ENCODE measurements at regions not wholly inside any gene's neighbourhood (a gene's known extent, or its start where the extent isn't known, plus 50 kb on each side); places are given as distances from the start of the nearest gene placed in this dataset.

DNA sequence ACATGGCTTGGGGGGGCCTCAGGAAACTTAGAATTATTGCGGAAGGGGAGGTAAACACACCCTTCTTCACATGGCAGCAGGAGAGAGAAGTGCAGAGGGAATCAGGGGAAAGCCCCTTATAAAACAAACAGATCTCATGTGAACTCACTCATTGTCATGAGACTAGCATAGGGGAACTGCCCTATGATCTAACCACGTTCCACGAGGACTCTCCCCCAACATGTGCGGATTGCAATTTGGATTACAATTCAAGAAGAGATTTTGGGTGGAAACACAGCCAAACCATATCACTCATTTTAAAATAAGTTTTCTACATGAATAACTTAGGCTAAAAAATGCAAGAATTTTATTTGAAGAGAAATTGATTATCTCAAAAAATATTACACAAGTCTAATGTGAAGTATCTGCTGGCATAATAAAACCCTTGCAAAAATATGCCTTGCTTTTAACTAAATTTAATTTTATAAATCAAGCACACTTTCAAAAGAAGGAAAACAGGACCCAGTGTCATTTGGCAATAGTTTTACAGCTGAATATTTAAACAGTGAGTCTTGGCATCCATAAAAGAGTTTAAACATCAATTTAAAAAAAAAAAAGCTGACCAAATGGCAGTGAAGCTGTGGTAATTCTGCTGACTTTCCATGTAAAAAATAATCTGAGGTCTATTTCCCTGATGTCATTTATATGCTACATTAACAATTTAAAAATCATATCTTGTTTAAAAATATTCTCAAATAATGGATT lies 1057.2 kb downstream of the NAALADL2 start:
- Histone ChIP-seq H3K27me3 (ENCODE audit: low read length) (no peaks in the 10 kb centered on the region), H3K4me2 (ENCODE audit: low read depth, low read length, poor library complexity, severe bottlenecking) (no peak overlapping the region), H2AFZ (ENCODE audit: low read length) (no peak overlapping the region), H3K9me2 (replicated peaks; ENCODE audit: insufficient read depth, low read length) (no peaks in the 10 kb centered on the region), H3K4me1 (ENCODE audit: low read length) (no peaks in the 10 kb centered on the region), H4K20me1 (ENCODE audit: insufficient read depth, low read depth, low read length) (no peaks in the 10 kb centered on the region), H3K9me3 (ENCODE audit: low read length) (peaks cover 21% of the 10 kb centered on the region), H3K79me2 (ENCODE audit: low read length) (no peaks in the 10 kb centered on the region), H3K36me3 (ENCODE audit: insufficient read depth, low read length) (no peaks in the 10 kb centered on the region), H3K4me3 (ENCODE audit: low read length) (no peak overlapping the region), H3K9ac (ENCODE audit: low read length) (no peak overlapping the region), H3K27ac (ENCODE audit: low read length) (no peak overlapping the region)
- no peak for DNase-seq

GRCh38 chr3:175914785-175915184 lies 1055.7 kb downstream of the NAALADL2 start:
- H3K4me3 ChIP-seq (ENCODE audit: low read length), result no peak overlapping the region
- no peaks in the 10 kb centered on the region for H3K27me3 ChIP-seq (ENCODE audit: low read length)
- no peak overlapping the region for H3K27ac ChIP-seq (ENCODE audit: low read length)
- no peaks in the 10 kb centered on the region for H3K4me1 ChIP-seq (ENCODE audit: low read length)
- no peak overlapping the region for H3K9ac ChIP-seq (ENCODE audit: low read length)
- DNase-seq, result no peak
- H4K20me1 ChIP-seq (ENCODE audit: insufficient read depth, low read depth, low read length), result no peaks in the 10 kb centered on the region
- H3K9me2 ChIP-seq (replicated peaks; ENCODE audit: insufficient read depth, low read length), result no peaks in the 10 kb centered on the region
- no peak overlapping the region for H2AFZ ChIP-seq (ENCODE audit: low read length)
- no peak overlapping the region for H3K4me2 ChIP-seq (ENCODE audit: low read depth, low read length, poor library complexity, severe bottlenecking)
- H3K36me3 ChIP-seq (ENCODE audit: insufficient read depth, low read length), result no peaks in the 10 kb centered on the region
- no peaks in the 10 kb centered on the region for H3K79me2 ChIP-seq (ENCODE audit: low read length)
- H3K9me3 ChIP-seq (ENCODE audit: low read length), result peaks cover 18% of the 10 kb centered on the region

DNA sequence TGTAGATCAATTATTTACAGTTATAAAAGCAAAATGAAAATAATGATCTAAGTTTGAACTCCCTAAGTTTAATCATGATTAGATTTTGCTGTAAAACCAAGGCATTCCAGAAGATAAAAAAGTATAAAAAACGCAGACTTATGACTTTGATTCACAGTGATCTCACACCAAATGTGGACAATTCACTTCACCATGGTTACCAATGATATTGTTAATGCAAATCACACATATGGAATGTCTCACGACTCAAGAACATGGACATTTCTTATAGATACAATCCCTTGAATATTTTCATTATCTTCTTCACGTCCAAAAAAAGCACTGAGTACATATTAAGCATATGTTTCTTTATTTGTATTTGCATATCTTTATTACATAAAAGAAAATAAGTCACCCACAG lies 1054.2 kb downstream of the NAALADL2 start:
- Histone ChIP-seq H3K9ac (ENCODE audit: low read length) (no peak overlapping the region), H3K27ac (ENCODE audit: low read length) (no peak overlapping the region), H3K27me3 (ENCODE audit: low read length) (no peaks in the 10 kb centered on the region), H3K36me3 (ENCODE audit: insufficient read depth, low read length) (no peaks in the 10 kb centered on the region), H2AFZ (ENCODE audit: low read length) (no peak overlapping the region), H3K79me2 (ENCODE audit: low read length) (no peaks in the 10 kb centered on the region), H3K4me1 (ENCODE audit: low read length) (no peaks in the 10 kb centered on the region), H3K4me2 (ENCODE audit: low read depth, low read length, poor library complexity, severe bottlenecking) (no peak overlapping the region), H4K20me1 (ENCODE audit: insufficient read depth, low read depth, low read length) (no peaks in the 10 kb centered on the region), H3K9me3 (ENCODE audit: low read length) (peaks cover 14% of the 10 kb centered on the region), H3K9me2 (replicated peaks; ENCODE audit: insufficient read depth, low read length) (no peaks in the 10 kb centered on the region), H3K4me3 (ENCODE audit: low read length) (no peak overlapping the region)
- DNase-seq, result no peak

DNA sequence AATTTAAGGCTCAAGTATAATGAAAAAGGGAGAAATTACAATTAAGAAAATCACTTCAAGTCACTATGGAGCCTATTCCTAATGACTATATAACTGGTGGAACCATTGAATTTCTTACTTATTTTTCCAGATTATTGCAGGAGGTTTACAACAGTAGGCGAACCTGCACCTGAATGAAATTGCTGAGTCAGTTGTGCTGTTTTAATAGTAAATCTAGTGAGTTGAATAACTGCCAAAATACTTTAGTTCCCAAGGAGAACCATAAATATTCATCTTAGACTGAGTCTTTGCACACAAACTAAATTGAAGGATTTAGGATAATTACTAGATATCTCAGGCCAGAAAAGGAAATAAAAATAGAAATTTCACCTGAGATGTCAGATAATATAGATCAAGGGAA lies 1052.8 kb downstream of the NAALADL2 start:
- H3K27ac ChIP-seq (ENCODE audit: low read length), result no peak overlapping the region
- H2AFZ ChIP-seq (ENCODE audit: low read length), result no peak overlapping the region
- H3K9me2 ChIP-seq (replicated peaks; ENCODE audit: insufficient read depth, low read length), result no peaks in the 10 kb centered on the region
- no peaks in the 10 kb centered on the region for H3K79me2 ChIP-seq (ENCODE audit: low read length)
- H3K9me3 ChIP-seq (ENCODE audit: low read length), result peaks cover 14% of the 10 kb centered on the region
- no peaks in the 10 kb centered on the region for H3K27me3 ChIP-seq (ENCODE audit: low read length)
- no peak for DNase-seq
- no peak overlapping the region for H3K4me2 ChIP-seq (ENCODE audit: low read depth, low read length, poor library complexity, severe bottlenecking)
- no peak overlapping the region for H3K9ac ChIP-seq (ENCODE audit: low read length)
- H3K4me1 ChIP-seq (ENCODE audit: low read length), result no peaks in the 10 kb centered on the region
- no peak overlapping the region for H3K4me3 ChIP-seq (ENCODE audit: low read length)
- no peaks in the 10 kb centered on the region for H3K36me3 ChIP-seq (ENCODE audit: insufficient read depth, low read length)
- no peaks in the 10 kb centered on the region for H4K20me1 ChIP-seq (ENCODE audit: insufficient read depth, low read depth, low read length)

GRCh38 chr3:175902226-175902625 lies 1043.1 kb downstream of the NAALADL2 start:
- Histone ChIP-seq H3K27me3 (ENCODE audit: low read length) (no peaks in the 10 kb centered on the region), H3K4me3 (ENCODE audit: low read length) (no peak overlapping the region), H3K9ac (ENCODE audit: low read length) (no peak overlapping the region), H4K20me1 (ENCODE audit: insufficient read depth, low read depth, low read length) (no peaks in the 10 kb centered on the region), H3K9me3 (ENCODE audit: low read length) (peaks cover 21% of the 10 kb centered on the region), H3K4me2 (ENCODE audit: low read depth, low read length, poor library complexity, severe bottlenecking) (no peak overlapping the region), H2AFZ (ENCODE audit: low read length) (no peak overlapping the region), H3K27ac (ENCODE audit: low read length) (no peak overlapping the region), H3K4me1 (ENCODE audit: low read length) (no peaks in the 10 kb centered on the region), H3K36me3 (ENCODE audit: insufficient read depth, low read length) (no peaks in the 10 kb centered on the region), H3K79me2 (ENCODE audit: low read length) (no peaks in the 10 kb centered on the region), H3K9me2 (replicated peaks; ENCODE audit: insufficient read depth, low read length) (no peaks in the 10 kb centered on the region)
- DNase-seq, result no peak

DNA sequence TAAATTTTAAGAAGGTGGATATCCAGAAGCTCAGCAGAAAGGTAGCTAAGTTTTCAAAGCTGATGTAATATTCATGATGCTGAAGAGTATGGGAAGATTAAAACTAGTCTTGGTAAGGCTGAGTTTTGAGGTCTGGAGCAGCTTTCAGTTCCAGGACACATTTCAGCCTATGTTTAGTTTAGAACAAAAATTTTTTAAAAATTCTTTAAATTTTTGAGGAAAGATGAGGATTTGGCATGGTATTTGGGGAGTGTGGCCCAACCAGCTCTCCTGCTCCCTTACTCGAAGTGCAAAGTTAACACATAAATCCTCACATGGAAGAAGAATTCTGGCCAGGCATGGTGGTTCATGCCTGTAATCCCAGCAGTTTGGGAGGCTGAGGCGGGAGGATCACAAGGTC lies 1039.1 kb downstream of the NAALADL2 start:
- Histone ChIP-seq H3K79me2 (ENCODE audit: low read length) (no peaks in the 10 kb centered on the region), H3K4me2 (ENCODE audit: low read depth, low read length, poor library complexity, severe bottlenecking) (no peak overlapping the region), H3K27me3 (ENCODE audit: low read length) (no peaks in the 10 kb centered on the region), H3K9me2 (replicated peaks; ENCODE audit: insufficient read depth, low read length) (no peaks in the 10 kb centered on the region), H2AFZ (ENCODE audit: low read length) (no peak overlapping the region), H4K20me1 (ENCODE audit: insufficient read depth, low read depth, low read length) (no peaks in the 10 kb centered on the region), H3K36me3 (ENCODE audit: insufficient read depth, low read length) (no peaks in the 10 kb centered on the region), H3K4me3 (ENCODE audit: low read length) (no peak overlapping the region), H3K4me1 (ENCODE audit: low read length) (no peaks in the 10 kb centered on the region), H3K27ac (ENCODE audit: low read length) (no peak overlapping the region), H3K9ac (ENCODE audit: low read length) (no peak overlapping the region), H3K9me3 (ENCODE audit: low read length) (peaks cover 21% of the 10 kb centered on the region)
- DNase-seq, result no peak

- no peak overlapping the region for H3K27ac ChIP-seq (ENCODE audit: low read length)
- H2AFZ ChIP-seq (ENCODE audit: low read length), result no peak overlapping the region
- no peaks in the 10 kb centered on the region for H3K27me3 ChIP-seq (ENCODE audit: low read length)
- no peak overlapping the region for H3K4me2 ChIP-seq (ENCODE audit: low read depth, low read length, poor library complexity, severe bottlenecking)
- no peaks in the 10 kb centered on the region for H3K79me2 ChIP-seq (ENCODE audit: low read length)
- H3K9me2 ChIP-seq (replicated peaks; ENCODE audit: insufficient read depth, low read length), result no peaks in the 10 kb centered on the region
- peaks cover 19% of the 10 kb centered on the region for H3K9me3 ChIP-seq (ENCODE audit: low read length)
- no peaks in the 10 kb centered on the region for H3K4me1 ChIP-seq (ENCODE audit: low read length)
- DNase-seq, result no peak
- H4K20me1 ChIP-seq (ENCODE audit: insufficient read depth, low read depth, low read length), result no peaks in the 10 kb centered on the region
- no peaks in the 10 kb centered on the region for H3K36me3 ChIP-seq (ENCODE audit: insufficient read depth, low read length)
- no peak overlapping the region for H3K9ac ChIP-seq (ENCODE audit: low read length)
- no peak overlapping the region for H3K4me3 ChIP-seq (ENCODE audit: low read length)
Measured at GRCh38 chr3:175896655-175897054, 1037.5 kb downstream of the NAALADL2 start.

- Histone ChIP-seq H3K27me3 (ENCODE audit: low read length) (no peaks in the 10 kb centered on the region), H3K9me3 (ENCODE audit: low read length) (peaks cover 17% of the 10 kb centered on the region), H3K27ac (ENCODE audit: low read length) (no peak overlapping the region), H3K36me3 (ENCODE audit: insufficient read depth, low read length) (no peaks in the 10 kb centered on the region), H3K4me1 (ENCODE audit: low read length) (no peaks in the 10 kb centered on the region), H4K20me1 (ENCODE audit: insufficient read depth, low read depth, low read length) (no peaks in the 10 kb centered on the region), H3K9me2 (replicated peaks; ENCODE audit: insufficient read depth, low read length) (no peaks in the 10 kb centered on the region), H3K4me3 (ENCODE audit: low read length) (no peak overlapping the region), H3K79me2 (ENCODE audit: low read length) (no peaks in the 10 kb centered on the region), H3K4me2 (ENCODE audit: low read depth, low read length, poor library complexity, severe bottlenecking) (no peak overlapping the region), H3K9ac (ENCODE audit: low read length) (no peak overlapping the region), H2AFZ (ENCODE audit: low read length) (no peak overlapping the region)
- no peak for DNase-seq
Measured at GRCh38 chr3:175895731-175896130, 1036.6 kb downstream of the NAALADL2 start.
